ENCODE measurements at regions not wholly inside any gene's neighbourhood (a gene's known extent, or its start where the extent isn't known, plus 50 kb on each side); places are given as distances from the start of the nearest gene placed in this dataset.
"Not testable (repeated sequence)": the region's sequence is repeated elsewhere in the genome, so short reads cannot be mapped to it uniquely, and the experiment has no call there.

- DNase-seq (ENCODE audit: low read depth) = not testable (repeated sequence)
Observed at GRCh38 chr3:10657339-10657738, 152.0 kb upstream of the ATP2B2 start.

- no peak for DNase-seq (ENCODE audit: low read depth)
Observed at GRCh38 chr3:10665592-10665991, 150.4 kb upstream of the SLC6A11 start.

GRCh38 chr3:10666621-10667020 is 149.4 kb upstream of the SLC6A11 start:
- no peak for DNase-seq (ENCODE audit: low read depth)

- DNase-seq (ENCODE audit: low read depth) = no peak
Observed at GRCh38 chr3:10667269-10667668, 148.8 kb upstream of the SLC6A11 start.

GRCh38 chr3:10667901-10668476 is 148.0 kb upstream of the SLC6A11 start:
- no peak for DNase-seq (ENCODE audit: low read depth)

- no peak for DNase-seq (ENCODE audit: low read depth)
Observed at GRCh38 chr3:10669490-10670048, 146.5 kb upstream of the SLC6A11 start.

GRCh38 chr3:10672422-10672821 is 143.6 kb upstream of the SLC6A11 start:
- no peak for DNase-seq (ENCODE audit: low read depth)

GRCh38 chr3:10674578-10674977 is 141.4 kb upstream of the SLC6A11 start:
- DNase-seq (ENCODE audit: low read depth) = no peak

GRCh38 chr3:10676905-10677304 is 139.1 kb upstream of the SLC6A11 start:
- DNase-seq (ENCODE audit: low read depth) = no peak

GRCh38 chr3:10678796-10679376 is 137.1 kb upstream of the SLC6A11 start:
- no peak for DNase-seq (ENCODE audit: low read depth)

GRCh38 chr3:10680796-10681195 is 135.2 kb upstream of the SLC6A11 start:
- DNase-seq (ENCODE audit: low read depth) = no peak

GRCh38 chr3:10682692-10683091 is 133.3 kb upstream of the SLC6A11 start:
- DNase-seq (ENCODE audit: low read depth) = no peak

GRCh38 chr3:10683106-10683505 is 132.9 kb upstream of the SLC6A11 start:
- DNase-seq (ENCODE audit: low read depth) = no peak

GRCh38 chr3:10688126-10688525 is 127.9 kb upstream of the SLC6A11 start:
- DNase-seq (ENCODE audit: low read depth) = no peak

GRCh38 chr3:10688548-10689172 is 127.4 kb upstream of the SLC6A11 start:
- DNase-seq (ENCODE audit: low read depth) = no peak

- no peak for DNase-seq (ENCODE audit: low read depth)
Observed at GRCh38 chr3:10692039-10692622, 123.9 kb upstream of the SLC6A11 start.

GRCh38 chr3:10693457-10693856 is 122.6 kb upstream of the SLC6A11 start:
- no peak for DNase-seq (ENCODE audit: low read depth)

GRCh38 chr3:10694179-10694578 is 121.8 kb upstream of the SLC6A11 start:
- DNase-seq (ENCODE audit: low read depth) = no peak

- not testable (repeated sequence) for DNase-seq (ENCODE audit: low read depth)
Observed at GRCh38 chr3:10695186-10695585, 120.8 kb upstream of the SLC6A11 start.

GRCh38 chr3:10695595-10696285 is 120.3 kb upstream of the SLC6A11 start:
- DNase-seq (ENCODE audit: low read depth) = no peak

GRCh38 chr3:10697918-10698317 is 118.1 kb upstream of the SLC6A11 start:
- DNase-seq (ENCODE audit: low read depth) = no peak

- no peak for DNase-seq (ENCODE audit: low read depth)
Observed at GRCh38 chr3:10700821-10701220, 115.2 kb upstream of the SLC6A11 start.

All from forelimb muscle (tissue), 1 donor.